Hematopoietic multipotent progenitor cell (in vitro differentiated cells): ENCODE measurements at regions not wholly inside any gene's neighbourhood (a gene's known extent, or its start where the extent isn't known, plus 50 kb on each side); places are given as distances from the start of the nearest gene placed in this dataset.

Experiments used
- DNase-seq, 3 donors: peaks; one replicate each; pipeline ENCODE4 v3.0.0-alpha.2; 2011 to 2015; ENCODE audit warnings: low read depth in 2 of 3, low spot score in 2 of 3

- no peak for DNase-seq
Observed at GRCh38 chr9:7899753-7900152, 100.2 kb upstream of the DMAC1 start.

GRCh38 chr9:7894231-7894630 is 94.7 kb upstream of the DMAC1 start:
- DNase-seq = no peak

GRCh38 chr9:7892975-7893374 is 93.4 kb upstream of the DMAC1 start:
- no peak for DNase-seq

- peak in 2 of 3 donors; percentile 42 to 67 for DNase-seq
Observed at GRCh38 chr9:7879551-7880245, 80.1 kb upstream of the DMAC1 start.

GRCh38 chr9:7871977-7872730 is 72.6 kb upstream of the DMAC1 start:
- no peak for DNase-seq

GRCh38 chr9:7869340-7869739 is 69.8 kb upstream of the DMAC1 start:
- DNase-seq = no peak

- no peak for DNase-seq
Observed at GRCh38 chr9:7862170-7862569, 62.6 kb upstream of the DMAC1 start.

- no peak for DNase-seq
Observed at GRCh38 chr9:7861086-7861485, 61.5 kb upstream of the DMAC1 start.

- DNase-seq = no peak
Observed at GRCh38 chr9:7860335-7860709, 60.7 kb upstream of the DMAC1 start.

- no peak for DNase-seq
Observed at GRCh38 chr9:7859701-7860334, 60.2 kb upstream of the DMAC1 start.

GRCh38 chr9:7858166-7858565 is 58.6 kb upstream of the DMAC1 start:
- no peak for DNase-seq

- DNase-seq = no peak
Observed at GRCh38 chr9:7854763-7855162, 55.2 kb upstream of the DMAC1 start.
